Adipose tissue (tissue), 3 donors: ENCODE measurements at regions not wholly inside any gene's neighbourhood (a gene's known extent, or its start where the extent isn't known, plus 50 kb on each side); places are given as distances from the start of the nearest gene placed in this dataset.

Experiments
- H3K27ac ChIP-seq: one replicate; pipeline ENCODE4 v1.5.1; 2013; ENCODE audit warnings: low read depth, low read length
- WGBS, 3 donors: extraction: QIAGEN DNeasy Blood & Tissue Kit; methylation state at CpG; one replicate each; pipeline ENCODE4 v1.1.7; 2013; 5-methylcytosine and 5-hydroxymethylcytosine counted together
- donor health status: healthy with polysubstance abuse.
- donor health status: Bipolar disorder and iron deficiency.
- donor health status: healthy.

DNA sequence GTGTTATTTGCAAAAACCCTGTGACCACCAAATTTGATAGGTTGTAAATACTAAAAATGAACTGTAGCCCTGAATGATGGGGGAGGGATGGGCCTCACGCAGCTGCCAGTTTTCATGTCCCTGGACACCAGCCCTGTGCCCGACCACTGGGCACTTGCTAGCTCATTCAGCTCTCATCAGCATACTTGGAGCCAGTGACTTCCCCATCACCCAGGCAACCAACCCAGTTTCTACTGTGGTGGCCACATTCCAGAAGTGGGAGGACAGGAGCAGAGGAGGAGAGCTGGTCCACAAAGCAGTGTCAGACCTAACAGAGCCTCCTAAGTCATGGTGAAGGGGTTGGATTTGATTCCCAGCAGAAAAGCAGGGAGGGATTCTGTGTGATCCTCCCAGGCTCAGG lies 128.2 kb downstream of the CPEB2 start:
- WGBS, 3 donors, result 78 to 91% (median 87%) methylated on average over 2 of the region's 2 CpGs

DNA sequence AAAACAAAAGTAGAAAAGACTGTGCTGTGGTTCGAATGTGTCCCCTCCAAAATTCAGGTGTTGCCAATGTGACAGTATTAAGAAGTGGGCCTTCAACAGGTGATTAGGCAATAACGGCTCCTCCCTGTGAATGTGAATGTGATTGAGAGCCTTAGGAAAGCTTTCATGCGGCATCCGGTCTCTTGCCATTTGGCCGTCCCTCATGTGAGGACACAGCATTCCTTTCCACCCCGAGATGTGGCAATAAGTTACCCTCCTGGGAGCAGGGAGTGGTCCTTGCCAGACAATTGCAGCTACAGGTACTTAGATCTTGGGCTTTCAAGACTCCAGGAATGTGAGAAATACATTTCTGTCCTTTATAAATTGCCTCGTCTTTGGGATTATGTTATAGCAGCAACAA lies 129.3 kb downstream of the CPEB2 start:
- H3K27ac ChIP-seq, result no peak overlapping the region
- 46 to 58% (median 48%) methylated on average over 7 of the region's 7 CpGs for WGBS, 3 donors

More for the DNA sequence above, 128.2 kb downstream of the CPEB2 start:
- H3K27ac ChIP-seq, result no peak overlapping the region

DNA sequence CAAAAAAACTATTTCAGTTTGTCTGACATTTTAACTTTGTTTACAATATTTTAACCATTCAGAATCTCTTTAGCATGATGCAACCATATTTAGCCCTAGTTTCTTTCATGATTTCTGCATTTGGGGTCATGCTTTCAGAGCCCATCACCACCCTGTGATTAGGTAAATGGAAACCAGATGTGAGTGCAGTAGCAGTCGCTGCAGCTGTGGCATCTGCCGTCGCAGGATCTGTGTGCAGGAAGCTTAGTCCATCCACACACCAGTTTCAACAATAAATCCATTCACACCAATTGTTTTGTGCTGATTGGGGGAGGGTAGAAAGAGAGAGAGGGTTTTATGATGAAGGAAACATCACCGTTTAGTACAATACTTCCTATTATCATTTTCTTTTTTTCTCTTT lies 130.5 kb downstream of the CPEB2 start:
- H3K27ac ChIP-seq, result no peak overlapping the region
- WGBS, 3 donors, result 34 to 49% (median 45%) methylated on average over 4 of the region's 4 CpGs

DNA sequence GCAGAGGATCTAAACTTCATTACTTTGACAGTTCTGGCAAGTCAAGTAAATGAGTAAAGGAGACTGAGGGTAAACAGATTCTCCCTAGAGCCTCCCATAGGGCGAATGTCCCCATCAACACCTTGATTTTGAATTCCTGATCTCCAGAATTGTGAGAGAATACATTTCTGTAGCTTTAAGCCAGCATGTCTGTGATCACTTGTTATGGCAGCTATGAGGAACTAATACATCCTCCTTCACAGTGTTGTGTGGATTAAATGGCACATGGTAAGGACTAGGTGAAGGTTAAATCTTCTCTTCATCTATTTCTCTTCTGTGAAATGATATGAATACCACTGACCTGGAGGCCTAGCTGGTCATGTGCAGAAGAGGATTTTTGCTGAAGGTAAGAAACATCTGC lies 137.3 kb downstream of the CPEB2 start:
- WGBS, 3 donors, result 64 to 78% (median 71%) methylated on average over 1 of the region's 1 CpG
- no peak overlapping the region for H3K27ac ChIP-seq

DNA sequence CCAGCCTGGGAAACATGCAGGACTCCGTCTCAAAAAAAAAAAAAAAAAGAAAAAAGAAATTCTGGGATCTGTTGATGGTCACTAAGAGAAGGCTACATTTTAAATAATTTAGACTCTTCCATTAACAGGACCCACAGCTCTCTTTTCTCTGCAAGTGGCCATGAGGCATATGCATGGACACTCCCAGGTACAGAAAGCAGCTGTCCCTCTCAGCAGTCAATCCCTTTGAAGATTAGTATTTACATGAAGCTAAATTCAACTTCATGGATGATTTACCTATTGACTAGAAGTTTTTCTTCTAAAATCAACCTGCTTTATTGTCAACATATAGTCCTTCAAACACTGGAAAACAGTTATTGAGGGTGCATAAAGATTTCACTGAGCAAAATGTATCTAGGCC lies 139.9 kb downstream of the CPEB2 start:
- WGBS, 3 donors, result 30 to 100% (median 42%) methylated on average over 1 of the region's 1 CpG
- H3K27ac ChIP-seq, result no peak overlapping the region

DNA sequence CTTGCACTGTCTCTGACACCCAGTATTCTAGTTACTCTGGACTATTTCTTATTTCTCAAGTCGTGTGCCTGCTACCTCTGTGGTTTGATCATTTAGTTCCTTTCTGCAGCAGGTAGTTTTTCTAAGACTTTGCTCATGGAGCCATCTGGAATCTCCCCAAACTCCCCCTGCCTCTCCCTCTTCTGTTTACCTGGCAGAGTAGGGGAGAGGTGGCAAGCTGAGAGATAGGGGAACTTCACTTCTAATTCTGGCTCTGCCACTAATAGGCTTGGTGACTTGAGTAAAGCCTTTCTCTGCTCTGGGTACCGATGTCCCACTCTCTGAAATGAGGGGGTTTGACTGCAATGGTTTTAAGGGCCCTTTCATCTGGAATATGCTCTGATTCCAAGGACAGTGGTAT lies 141.3 kb downstream of the CPEB2 start:
- 75 to 85% (median 81%) methylated on average over 2 of the region's 2 CpGs for WGBS, 3 donors
- no peak overlapping the region for H3K27ac ChIP-seq

DNA sequence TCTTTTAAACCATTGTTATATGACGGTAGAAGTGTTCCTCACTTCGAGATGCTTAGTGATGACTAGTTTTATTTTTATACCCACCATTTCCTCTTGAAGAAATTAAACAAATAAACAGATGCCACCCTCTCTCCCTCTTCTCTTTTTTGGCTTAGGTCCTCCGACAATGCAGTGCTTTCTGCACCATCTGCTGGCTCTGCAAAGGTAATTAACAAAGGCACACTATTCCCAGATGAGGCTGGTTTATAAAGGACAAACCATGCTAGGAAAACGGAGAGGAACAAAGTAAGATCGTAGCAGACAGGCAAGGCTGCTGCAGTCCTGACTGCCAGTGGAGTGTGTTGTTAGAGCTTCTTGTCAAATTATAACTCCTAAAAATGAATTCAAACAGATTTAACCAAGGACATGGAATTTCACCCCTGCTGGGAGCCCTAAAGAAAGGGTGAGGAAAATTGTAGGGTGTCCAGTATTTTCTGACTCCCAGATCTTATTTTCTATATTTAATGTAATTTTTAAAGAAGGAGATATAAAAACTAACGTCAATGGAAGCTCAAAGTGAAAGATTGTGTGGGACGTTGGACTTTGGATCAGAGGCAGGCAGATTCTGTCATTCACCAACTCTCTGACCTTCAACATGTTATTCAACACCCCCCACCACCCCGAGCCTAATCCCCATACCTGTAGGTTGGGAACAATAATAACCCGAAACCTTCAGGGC lies 142.1 kb downstream of the CPEB2 start:
- H3K27ac ChIP-seq, result no peak overlapping the region
- WGBS, 3 donors, result 52 to 73% (median 73%) methylated on average over 9 of the region's 9 CpGs

DNA sequence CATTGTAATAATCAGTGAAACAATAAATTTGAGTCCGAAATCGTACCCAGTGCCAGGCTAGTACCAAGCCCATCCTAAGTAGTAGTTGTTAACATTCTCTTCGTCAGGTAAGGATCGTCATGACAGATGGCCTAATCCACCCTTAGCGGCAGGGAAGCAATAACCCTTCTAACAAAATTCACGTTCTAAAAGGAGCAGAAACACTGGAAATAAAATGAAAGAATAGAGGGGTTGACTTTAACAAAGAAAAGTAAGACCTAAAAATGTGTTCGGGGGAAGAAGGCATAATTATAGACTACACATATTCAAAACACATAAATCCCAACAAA lies 142.7 kb downstream of the CPEB2 start:
- 88 to 94% (median 92%) methylated on average over 7 of the region's 7 CpGs for WGBS, 3 donors
- H3K27ac ChIP-seq, result no peak overlapping the region

DNA sequence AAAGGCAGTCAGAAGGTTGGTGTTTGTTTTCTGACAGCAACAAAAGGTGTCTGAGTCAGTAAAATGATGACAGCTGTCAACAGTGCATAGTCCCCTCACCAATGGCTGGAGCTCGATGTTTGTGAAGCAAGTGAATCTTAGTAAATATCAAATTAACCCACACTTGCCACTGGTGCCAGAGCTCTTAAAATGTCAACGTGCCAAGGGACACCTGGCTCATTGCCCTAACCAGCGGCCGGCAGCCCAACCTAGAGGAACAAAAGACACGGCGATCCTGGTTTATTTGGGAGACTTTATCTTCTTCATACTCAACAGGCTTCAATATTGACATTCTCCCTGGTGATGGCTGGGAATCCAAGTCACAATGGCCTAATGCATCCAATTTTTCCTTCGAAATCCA lies 143.4 kb downstream of the CPEB2 start:
- no peak overlapping the region for H3K27ac ChIP-seq
- 64 to 87% (median 79%) methylated on average over 7 of the region's 7 CpGs for WGBS, 3 donors

DNA sequence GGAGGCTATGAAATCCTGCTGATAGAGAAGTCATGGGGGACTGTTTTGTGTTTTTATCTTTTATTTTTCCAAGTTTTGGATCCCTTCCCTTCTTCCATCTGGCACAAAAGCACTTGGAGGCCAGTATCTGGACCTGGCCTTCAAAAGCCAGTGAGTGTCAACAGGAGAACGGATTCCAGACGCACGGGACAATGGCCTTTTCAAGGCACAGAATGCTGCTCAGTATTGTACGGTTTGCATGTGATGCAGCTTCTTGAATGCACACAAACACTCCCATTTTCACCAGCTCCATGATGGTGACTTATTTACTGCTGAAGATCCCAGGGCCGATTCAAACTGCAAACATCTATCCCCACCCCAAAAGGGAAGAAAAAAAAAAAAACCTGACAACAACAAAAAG lies 145.4 kb downstream of the CPEB2 start:
- H3K27ac ChIP-seq, result no peak overlapping the region
- 37 to 72% (median 66%) methylated on average over 5 of the region's 5 CpGs for WGBS, 3 donors

DNA sequence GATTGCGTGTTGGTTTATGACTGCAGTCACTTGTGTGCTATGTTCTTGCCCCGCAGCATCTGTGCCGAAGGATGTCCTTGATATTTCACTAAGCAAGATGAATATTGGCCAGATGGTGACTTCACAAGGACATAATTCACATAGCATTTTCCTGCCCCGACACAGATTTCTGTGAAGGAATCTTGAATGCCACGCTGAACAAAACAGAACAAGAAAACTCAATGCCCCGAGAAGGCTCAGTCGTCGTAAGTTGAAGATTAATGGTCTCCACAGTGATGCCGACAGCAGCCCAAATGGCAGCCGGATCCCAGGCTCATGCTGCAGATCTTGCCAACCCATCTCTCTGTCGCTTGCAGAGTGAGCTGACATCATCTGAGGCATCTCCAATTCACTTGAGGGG lies 145.9 kb downstream of the CPEB2 start:
- H3K27ac ChIP-seq, result no peak overlapping the region
- 44 to 86% (median 85%) methylated on average over 11 of the region's 11 CpGs for WGBS, 3 donors

DNA sequence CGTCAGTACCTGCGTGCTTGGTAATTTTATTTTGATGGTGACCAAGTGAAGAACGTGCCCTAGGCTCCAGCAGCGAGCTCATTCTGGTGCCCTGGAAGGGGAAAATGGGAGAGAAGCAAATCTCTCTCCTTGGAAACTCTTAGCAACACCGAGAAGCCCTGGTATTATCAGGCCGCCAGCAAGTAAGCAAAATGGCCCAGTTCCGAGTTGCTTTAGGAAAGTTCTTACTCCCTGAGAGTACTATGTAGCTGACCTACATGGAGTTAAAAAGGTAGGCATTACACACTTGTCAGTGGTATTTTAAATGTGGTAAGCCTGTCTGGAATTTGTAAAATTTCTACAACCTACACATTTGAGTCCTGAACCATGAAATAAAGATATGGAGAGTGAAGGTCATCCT lies 146.4 kb downstream of the CPEB2 start:
- no peak overlapping the region for H3K27ac ChIP-seq
- 78 to 85% (median 81%) methylated on average over 7 of the region's 7 CpGs for WGBS, 3 donors

DNA sequence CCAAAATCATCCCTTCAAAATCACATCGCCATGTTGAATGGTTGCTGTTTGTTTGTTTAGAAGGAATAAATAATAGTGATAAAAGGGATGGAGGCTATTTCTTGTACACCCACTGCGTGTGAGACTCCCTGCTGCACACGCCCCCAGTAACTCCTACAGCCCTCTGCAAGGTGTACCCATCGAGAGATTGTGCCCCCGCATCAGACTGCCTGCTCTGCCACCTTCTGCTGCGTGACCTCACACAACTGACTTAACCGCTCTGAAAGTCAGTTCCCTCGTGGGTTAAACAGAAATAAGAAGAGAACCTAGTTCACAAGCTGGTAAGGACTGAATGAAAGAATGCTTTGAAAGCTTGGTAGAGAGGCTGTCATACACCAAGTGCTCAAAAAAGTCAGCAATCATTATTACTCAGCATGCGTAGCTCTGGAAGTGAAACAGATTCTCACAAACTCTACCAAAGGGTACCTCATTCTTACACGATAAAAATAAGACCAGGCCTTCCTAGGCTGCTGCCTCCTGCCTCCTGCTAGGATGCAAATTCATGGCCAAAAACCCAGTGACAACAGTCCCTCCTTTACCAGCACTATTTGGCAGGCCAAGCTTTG lies 147.1 kb downstream of the CPEB2 start:
- H3K27ac ChIP-seq, result no peak overlapping the region
- WGBS, 3 donors, result 75 to 80% (median 75%) methylated on average over 10 of the region's 10 CpGs

DNA sequence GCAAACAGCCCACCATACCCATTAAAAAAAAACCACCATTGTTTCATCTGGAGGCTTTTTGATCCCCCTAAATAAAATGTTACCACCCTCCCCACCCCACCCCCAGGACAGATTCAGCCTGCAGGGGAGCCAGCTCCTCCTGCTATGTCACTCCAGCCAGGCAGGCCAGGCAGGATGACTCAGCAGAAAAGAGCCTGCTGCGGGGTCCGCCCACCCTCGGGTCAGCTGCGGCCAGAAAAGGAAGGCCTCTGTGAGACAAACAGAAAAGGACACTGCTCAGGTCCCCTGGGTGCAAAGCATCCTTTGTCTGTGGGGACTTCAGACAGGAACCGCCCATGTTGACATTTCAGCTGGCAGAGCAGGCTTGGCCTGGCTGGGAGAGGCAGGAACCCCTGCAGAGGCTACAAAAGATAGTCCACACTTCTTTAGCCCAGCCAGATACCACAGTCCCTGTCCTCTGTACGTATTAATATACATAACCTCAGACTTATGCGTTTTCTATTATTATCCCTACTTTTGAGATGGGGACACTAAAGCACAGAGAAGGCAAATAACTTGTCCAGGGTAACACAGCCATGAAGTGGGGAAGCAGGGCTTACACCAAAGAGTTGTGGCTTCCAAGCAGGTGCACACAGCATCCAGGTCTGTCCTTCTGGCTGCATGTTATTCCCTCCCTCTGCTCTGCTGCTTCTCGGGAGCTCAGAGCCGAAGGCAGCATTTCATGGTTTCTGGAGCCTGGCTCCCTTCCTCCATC lies 147.7 kb downstream of the CPEB2 start:
- WGBS, 3 donors, result 34 to 45% (median 36%) methylated on average over 9 of the region's 9 CpGs
- no peak overlapping the region for H3K27ac ChIP-seq

DNA sequence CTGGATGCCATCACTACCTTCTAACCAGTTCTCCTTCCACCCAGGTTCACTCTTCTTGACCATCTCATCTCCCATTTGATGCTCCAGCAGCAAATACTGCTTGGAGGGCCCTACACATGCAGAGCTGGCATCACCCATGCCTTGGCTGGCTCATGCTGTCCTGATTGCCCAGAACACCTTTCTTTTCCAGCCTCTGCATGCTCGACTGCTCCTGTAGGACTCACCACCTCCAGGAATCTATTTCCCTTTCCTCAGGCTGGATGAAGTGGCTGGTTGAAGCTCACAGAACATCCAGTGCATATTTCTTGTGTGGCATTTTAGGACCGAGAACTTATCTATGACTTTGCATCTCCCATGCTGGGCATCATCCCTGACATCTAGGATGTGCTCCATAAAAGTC lies 148.3 kb downstream of the CPEB2 start:
- 82 to 94% (median 93%) methylated on average over 2 of the region's 2 CpGs for WGBS, 3 donors
- no peak overlapping the region for H3K27ac ChIP-seq

DNA sequence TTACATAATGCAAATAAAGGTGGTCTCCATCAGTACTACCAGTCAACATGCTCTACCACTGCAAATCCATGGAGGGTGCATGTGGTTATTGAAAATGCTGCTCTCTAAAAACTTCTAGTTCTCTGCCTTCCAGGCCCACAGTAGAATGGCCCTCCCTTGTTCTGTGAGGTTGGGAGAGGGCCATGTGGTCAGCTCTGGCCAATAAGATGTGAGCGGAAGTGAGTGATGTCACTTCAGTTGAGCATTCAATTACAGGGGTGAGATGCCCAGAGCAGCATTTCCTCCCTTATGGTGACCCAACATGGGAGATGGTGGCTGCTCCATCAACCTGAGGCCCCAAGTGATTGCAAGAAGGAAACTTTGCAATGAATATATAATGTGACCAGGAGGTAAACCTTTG lies 148.8 kb downstream of the CPEB2 start:
- 36 to 100% (median 97%) methylated on average over 1 of the region's 1 CpG for WGBS, 3 donors
- H3K27ac ChIP-seq, result no peak overlapping the region

DNA sequence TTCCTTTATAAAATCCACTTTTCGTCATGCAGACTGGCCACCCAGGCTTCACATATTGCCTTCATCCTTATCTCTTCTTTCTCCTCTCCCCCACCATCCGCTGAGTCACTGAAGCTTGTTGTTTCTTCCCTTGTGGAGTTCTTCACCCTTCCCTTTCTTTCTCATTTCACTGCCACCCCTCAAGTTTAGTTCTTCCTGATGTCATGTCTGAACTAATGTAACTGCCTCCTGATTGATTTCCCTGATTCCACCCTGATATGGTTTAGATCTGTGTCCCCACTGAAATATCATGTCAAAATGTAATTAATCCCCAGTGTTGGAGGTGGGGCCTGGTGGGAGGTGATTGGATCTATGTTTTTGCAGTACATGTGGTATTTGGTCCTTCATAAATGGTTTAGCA lies 151.4 kb downstream of the CPEB2 start:
- 77 to 96% (median 86%) methylated on average over 2 of the region's 2 CpGs for WGBS, 3 donors
- no peak overlapping the region for H3K27ac ChIP-seq

DNA sequence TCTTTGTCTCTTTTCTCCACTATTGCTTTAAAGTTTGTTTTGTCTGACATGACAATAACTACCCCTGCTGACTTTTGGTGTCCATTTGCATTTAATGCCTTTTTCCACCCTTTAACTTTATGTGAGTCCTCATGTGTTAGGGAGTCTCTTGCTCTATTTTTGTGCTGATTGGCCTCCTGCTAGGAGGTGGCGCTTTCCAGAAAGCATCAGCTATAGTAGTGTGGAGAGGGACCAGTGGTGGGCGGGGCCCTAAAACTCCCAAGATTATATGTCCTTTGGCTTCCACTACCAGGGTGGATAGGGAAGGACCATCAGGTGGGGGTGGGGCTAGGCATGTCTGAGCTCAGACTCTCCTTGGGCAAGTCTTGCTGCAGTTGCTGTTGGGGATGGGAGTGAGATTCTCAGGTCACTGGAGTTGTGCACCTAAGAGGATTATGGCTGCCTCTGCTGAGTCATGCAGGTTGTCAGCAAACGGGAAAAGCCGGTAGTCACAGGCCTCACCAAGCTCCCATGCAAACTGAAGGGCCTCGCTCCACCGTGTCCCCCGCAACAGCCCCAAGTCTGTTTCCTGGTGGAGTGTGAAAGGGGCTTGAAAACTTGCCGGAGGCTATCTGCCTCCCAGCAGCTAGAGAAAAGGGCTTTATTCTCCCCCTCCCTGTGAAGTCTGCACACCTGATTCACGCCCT lies 156.3 kb downstream of the CPEB2 start:
- WGBS, 3 donors, result 72 to 84% (median 76%) methylated on average over 9 of the region's 9 CpGs
- H3K27ac ChIP-seq, result no peak overlapping the region

DNA sequence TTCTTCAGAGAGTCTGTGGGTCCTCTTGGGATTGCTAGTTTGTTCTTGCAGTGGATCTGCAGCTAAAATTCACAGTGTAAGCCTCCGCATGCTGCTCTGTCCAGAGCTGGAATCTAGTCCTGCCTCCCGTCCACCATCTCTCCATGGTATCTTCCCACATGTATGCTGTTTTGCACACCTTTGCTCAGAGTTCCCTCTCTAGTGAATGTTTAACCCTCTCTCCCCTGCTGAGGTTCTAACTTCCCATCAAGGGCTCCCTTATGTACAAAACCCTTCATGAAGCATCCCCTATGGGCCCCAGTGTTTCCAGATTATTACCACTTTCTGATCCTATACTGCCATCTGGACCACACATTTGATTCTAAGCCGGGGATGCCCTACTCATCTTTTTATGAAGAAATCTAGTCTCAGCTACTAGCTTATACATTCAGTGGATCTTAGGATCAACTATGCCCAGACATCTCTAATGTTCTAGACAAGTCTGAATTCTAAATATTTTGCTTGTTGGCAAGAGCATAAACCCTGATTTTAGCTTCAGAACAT lies 157.3 kb downstream of the CPEB2 start:
- 90 to 92% (median 91%) methylated on average over 3 of the region's 3 CpGs for WGBS, 3 donors
- no peak overlapping the region for H3K27ac ChIP-seq
